Peyer's patch (tissue), 4 donors: ENCODE measurements at regions not wholly inside any gene's neighbourhood (a gene's known extent, or its start where the extent isn't known, plus 50 kb on each side); places are given as distances from the start of the nearest gene placed in this dataset.

ENCODE experiments used
- DNase-seq, 3 donors: peaks; one replicate each; pipeline ENCODE4 v3.0.0-alpha.2; 2017 to 2019
- H3K27ac ChIP-seq, 4 donors: fragments of 200-600 bp; sonication (generic); one replicate each; pipeline ENCODE4 v1.5.1; 2016 to 2019
- H3K27me3 ChIP-seq, 2 donors: fragments of 200-600 bp; sonication (generic); one replicate each; pipeline ENCODE4 v1.5.1; 2019
- H3K36me3 ChIP-seq, 3 donors: fragments of 200-600 bp; sonication (generic); one replicate each; pipeline ENCODE4 v1.5.1; 2016 to 2019
- H3K4me1 ChIP-seq, 4 donors: fragments of 200-600 bp; sonication (generic); one replicate each; pipeline ENCODE4 v1.5.1; 2016 to 2019
- H3K4me3 ChIP-seq, 4 donors: fragments of 200-600 bp; sonication (generic); 1 replicate in 3 of 4; 2 replicates in 1 of 4; pipeline ENCODE4 v1.5.1; 2016 to 2019; ENCODE audit warnings: mild to moderate bottlenecking in 1 of 4
- H3K9me3 ChIP-seq, 4 donors: fragments of 200-600 bp; sonication (generic); one replicate each; pipeline ENCODE4 v1.5.1; 2016 to 2019; ENCODE audit warnings: mild to moderate bottlenecking in 1 of 4
- POLR2A ChIP-seq, 2 donors: fragments of 450-650 bp; IDR thresholded peaks; one replicate each; pipeline ENCODE4 v1.5.1; 2017; ENCODE audit warnings: antibody characterized with exemption in 2 of 2, mild to moderate bottlenecking in 2 of 2, moderate library complexity in 2 of 2
- small RNA-seq, 2 donors: library from RNA; depleted of rRNA; stranded (forward); fragments of <200 nt; gene quantifications; one replicate each; pipeline ENCODE3, GENCODE V24; 2016
- TF ChIP-seq, protein P1 (sequence below), 6 experiments: fragments of 450-650 bp in 4 of 6; fragments of 200-600 bp in 2 of 6; sonication (generic) in 1 of 6; IDR thresholded peaks; one replicate each; pipeline ENCODE4 v1.5.1; 2017 to 2019; ENCODE audit warnings: antibody characterized with exemption in 6 of 6, mild to moderate bottlenecking in 3 of 6, moderate library complexity in 1 of 6

GRCh38 chr13:91292630-91293221, 54.8 kb upstream of the MIR17HG start:
- Histone ChIP-seq H3K4me3 (no peak overlapping the region), H3K4me1 (no peaks in the 10 kb centered on the region), H3K27me3 (peaks cover 0 to 3% of the 10 kb centered on the region in 2 donors), H3K36me3 (no peaks in the 10 kb centered on the region), H3K9me3 (no peaks in the 10 kb centered on the region), H3K27ac (no peak overlapping the region)
- no peak for DNase-seq
- TF ChIP-seq, protein P1, sequence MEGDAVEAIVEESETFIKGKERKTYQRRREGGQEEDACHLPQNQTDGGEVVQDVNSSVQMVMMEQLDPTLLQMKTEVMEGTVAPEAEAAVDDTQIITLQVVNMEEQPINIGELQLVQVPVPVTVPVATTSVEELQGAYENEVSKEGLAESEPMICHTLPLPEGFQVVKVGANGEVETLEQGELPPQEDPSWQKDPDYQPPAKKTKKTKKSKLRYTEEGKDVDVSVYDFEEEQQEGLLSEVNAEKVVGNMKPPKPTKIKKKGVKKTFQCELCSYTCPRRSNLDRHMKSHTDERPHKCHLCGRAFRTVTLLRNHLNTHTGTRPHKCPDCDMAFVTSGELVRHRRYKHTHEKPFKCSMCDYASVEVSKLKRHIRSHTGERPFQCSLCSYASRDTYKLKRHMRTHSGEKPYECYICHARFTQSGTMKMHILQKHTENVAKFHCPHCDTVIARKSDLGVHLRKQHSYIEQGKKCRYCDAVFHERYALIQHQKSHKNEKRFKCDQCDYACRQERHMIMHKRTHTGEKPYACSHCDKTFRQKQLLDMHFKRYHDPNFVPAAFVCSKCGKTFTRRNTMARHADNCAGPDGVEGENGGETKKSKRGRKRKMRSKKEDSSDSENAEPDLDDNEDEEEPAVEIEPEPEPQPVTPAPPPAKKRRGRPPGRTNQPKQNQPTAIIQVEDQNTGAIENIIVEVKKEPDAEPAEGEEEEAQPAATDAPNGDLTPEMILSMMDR (IDR thresholded peaks at IDR 0.05): no peak
- TF ChIP-seq POLR2A (IDR thresholded peaks at IDR 0.05): no peak

DNA sequence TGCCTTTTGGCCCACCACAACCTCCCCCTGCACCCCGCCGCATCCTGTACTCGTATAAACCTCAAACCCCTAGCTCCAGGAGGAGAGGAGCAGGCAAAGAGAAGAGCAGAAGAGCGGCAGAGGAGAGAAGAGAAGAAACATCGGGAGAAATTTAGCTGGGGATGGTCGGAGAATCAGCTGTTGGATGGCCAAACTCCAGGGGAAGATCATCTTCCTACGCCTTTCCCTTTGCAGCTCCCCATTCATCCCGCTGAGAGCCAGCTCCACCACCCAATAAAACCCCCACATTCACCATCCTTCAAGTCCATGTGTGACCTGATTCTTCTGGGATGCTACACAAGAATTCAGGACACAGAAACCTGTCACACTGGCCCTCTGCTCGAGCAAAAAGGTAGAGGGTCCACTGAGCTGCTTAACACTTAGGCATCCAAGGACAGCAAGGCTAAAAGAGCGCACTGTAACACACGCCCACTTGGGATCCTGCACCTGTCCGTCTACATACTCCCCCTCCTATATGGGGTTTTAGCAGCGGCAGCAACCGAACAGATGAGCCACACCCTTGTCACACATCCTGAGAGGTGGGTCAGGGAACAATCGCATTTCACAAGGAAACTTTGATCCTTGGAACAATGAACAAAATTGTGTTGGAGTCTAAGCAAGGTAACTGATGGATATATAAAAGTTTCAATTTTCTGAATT, 51.6 kb upstream of the MIR17HG start:
- H3K27me3 ChIP-seq: peaks cover 0 to 3% of the 10 kb centered on the region in 2 donors
- H3K4me3 ChIP-seq: no peak overlapping the region
- H3K27ac ChIP-seq: no peak overlapping the region
- H3K9me3 ChIP-seq: no peaks in the 10 kb centered on the region
- TF ChIP-seq POLR2A (IDR thresholded peaks at IDR 0.05): no peak
- TF ChIP-seq, protein P1 (IDR thresholded peaks at IDR 0.05): no peak
- no peaks in the 10 kb centered on the region for H3K4me1 ChIP-seq
- no peaks in the 10 kb centered on the region for H3K36me3 ChIP-seq
- no peak for DNase-seq

GRCh38 chr13:91297503-91297902, 50.0 kb upstream of the MIR17HG start:
- H3K4me3 ChIP-seq: no peak overlapping the region
- TF ChIP-seq POLR2A (IDR thresholded peaks at IDR 0.05): no peak
- TF ChIP-seq, protein P1 (IDR thresholded peaks at IDR 0.05): no peak
- no peaks in the 10 kb centered on the region for H3K9me3 ChIP-seq
- no peaks in the 10 kb centered on the region for H3K4me1 ChIP-seq
- peaks cover 0 to 3% of the 10 kb centered on the region in 2 donors for H3K27me3 ChIP-seq
- DNase-seq: no peak
- H3K27ac ChIP-seq: no peak overlapping the region
- H3K36me3 ChIP-seq: no peaks in the 10 kb centered on the region

Small RNA genes lying in the stretch of these regions (small RNA-seq; reads per million reads assigned to genes)
- 0 reads per million in 2 donors for gene AL445647.2
- 0 reads per million in 2 donors for gene BRK1P2
- gene RF00212: 0 reads per million in 2 donors
- gene RNA5SP34: 0 reads per million in 2 donors
- gene RNU6-75P: 0 reads per million in 2 donors
